Neural cell (in vitro differentiated cells): ENCODE measurements at regions not wholly inside any gene's neighbourhood (a gene's known extent, or its start where the extent isn't known, plus 50 kb on each side); places are given as distances from the start of the nearest gene placed in this dataset.

Experiments used
- EP300 ChIP-seq: fragments of 450-650 bp; conservative IDR thresholded peaks from 2 replicates; pipeline ENCODE4 v1.6.1; 2014; ENCODE audit warnings: antibody characterized with exemption, mild to moderate bottlenecking, moderate library complexity; ENCODE audit not compliant: poor library complexity, severe bottlenecking
- EZH2 ChIP-seq: fragments of 200-600, 300-800 bp; shearing (Covaris generic), sonication (generic); IDR thresholded peaks from 2 replicates; pipeline ENCODE4 v1.6.1; 2014; ENCODE audit warnings: antibody characterized with exemption, low read length, borderline replicate concordance, mild to moderate bottlenecking; ENCODE audit not compliant: insufficient read depth, poor library complexity, severe bottlenecking
- MXI1 ChIP-seq: fragments of 450-650 bp; conservative IDR thresholded peaks from 2 replicates; pipeline ENCODE4 v1.6.1; 2014; ENCODE audit warnings: antibody characterized with exemption, mild to moderate bottlenecking; ENCODE audit not compliant: poor library complexity, severe bottlenecking
- POLR2AphosphoS5 ChIP-seq: IDR thresholded peaks from 2 replicates; pipeline ENCODE4 v1.6.1; 2012
- RAD21 ChIP-seq: fragments of 450-650 bp; conservative IDR thresholded peaks from 2 replicates; pipeline ENCODE4 v1.6.1; 2014; ENCODE audit warnings: antibody characterized with exemption, mild to moderate bottlenecking, moderate library complexity
- SMC3 ChIP-seq: fragments of 450-650 bp; conservative IDR thresholded peaks from 2 replicates; pipeline ENCODE4 v1.6.1; 2014; ENCODE audit warnings: antibody characterized with exemption, mild to moderate bottlenecking, moderate library complexity; ENCODE audit not compliant: poor library complexity
- TAF1 ChIP-seq: IDR thresholded peaks from 2 replicates; pipeline ENCODE4 v1.6.1; 2012; ENCODE audit warnings: low read depth
- TF ChIP-seq, protein P1 (sequence below): fragments of 450-650 bp; IDR thresholded peaks from 2 replicates; pipeline ENCODE4 v1.5.1; 2014; ENCODE audit warnings: antibody characterized with exemption, mild to moderate bottlenecking, moderate library complexity; ENCODE audit not compliant: poor library complexity, severe bottlenecking
- TF ChIP-seq, protein P2 (sequence below): IDR thresholded peaks from 2 replicates; pipeline ENCODE4 v1.6.1; 2012; ENCODE audit warnings: borderline replicate concordance

DNA sequence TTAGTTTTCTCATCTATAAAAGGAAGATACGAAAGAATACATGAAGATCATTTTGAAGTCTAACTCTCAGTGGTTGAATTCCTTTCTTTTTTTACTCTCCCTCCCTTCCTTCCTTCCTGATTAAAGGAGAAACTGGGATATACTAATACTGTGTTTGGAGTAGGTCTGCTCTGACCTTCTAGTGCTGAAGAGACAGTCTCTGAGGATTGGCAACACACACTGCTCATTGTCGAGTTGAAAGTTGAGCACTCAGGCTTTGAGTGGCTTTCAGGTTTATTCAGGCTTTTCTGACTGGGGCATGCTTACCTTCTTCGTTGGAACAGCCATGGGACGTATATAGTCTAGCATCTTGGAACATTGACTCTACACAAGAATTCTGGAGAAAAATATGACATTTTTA, 86.9 kb upstream of the RPS23 start:
- TF ChIP-seq POLR2AphosphoS5, result no peak
- TF ChIP-seq, protein P1, sequence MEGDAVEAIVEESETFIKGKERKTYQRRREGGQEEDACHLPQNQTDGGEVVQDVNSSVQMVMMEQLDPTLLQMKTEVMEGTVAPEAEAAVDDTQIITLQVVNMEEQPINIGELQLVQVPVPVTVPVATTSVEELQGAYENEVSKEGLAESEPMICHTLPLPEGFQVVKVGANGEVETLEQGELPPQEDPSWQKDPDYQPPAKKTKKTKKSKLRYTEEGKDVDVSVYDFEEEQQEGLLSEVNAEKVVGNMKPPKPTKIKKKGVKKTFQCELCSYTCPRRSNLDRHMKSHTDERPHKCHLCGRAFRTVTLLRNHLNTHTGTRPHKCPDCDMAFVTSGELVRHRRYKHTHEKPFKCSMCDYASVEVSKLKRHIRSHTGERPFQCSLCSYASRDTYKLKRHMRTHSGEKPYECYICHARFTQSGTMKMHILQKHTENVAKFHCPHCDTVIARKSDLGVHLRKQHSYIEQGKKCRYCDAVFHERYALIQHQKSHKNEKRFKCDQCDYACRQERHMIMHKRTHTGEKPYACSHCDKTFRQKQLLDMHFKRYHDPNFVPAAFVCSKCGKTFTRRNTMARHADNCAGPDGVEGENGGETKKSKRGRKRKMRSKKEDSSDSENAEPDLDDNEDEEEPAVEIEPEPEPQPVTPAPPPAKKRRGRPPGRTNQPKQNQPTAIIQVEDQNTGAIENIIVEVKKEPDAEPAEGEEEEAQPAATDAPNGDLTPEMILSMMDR, result no peak
- no peak for TF ChIP-seq TAF1
- no peak for TF ChIP-seq EZH2
- TF ChIP-seq MXI1, result no peak
- TF ChIP-seq EP300, result no peak
- TF ChIP-seq, protein P2, sequence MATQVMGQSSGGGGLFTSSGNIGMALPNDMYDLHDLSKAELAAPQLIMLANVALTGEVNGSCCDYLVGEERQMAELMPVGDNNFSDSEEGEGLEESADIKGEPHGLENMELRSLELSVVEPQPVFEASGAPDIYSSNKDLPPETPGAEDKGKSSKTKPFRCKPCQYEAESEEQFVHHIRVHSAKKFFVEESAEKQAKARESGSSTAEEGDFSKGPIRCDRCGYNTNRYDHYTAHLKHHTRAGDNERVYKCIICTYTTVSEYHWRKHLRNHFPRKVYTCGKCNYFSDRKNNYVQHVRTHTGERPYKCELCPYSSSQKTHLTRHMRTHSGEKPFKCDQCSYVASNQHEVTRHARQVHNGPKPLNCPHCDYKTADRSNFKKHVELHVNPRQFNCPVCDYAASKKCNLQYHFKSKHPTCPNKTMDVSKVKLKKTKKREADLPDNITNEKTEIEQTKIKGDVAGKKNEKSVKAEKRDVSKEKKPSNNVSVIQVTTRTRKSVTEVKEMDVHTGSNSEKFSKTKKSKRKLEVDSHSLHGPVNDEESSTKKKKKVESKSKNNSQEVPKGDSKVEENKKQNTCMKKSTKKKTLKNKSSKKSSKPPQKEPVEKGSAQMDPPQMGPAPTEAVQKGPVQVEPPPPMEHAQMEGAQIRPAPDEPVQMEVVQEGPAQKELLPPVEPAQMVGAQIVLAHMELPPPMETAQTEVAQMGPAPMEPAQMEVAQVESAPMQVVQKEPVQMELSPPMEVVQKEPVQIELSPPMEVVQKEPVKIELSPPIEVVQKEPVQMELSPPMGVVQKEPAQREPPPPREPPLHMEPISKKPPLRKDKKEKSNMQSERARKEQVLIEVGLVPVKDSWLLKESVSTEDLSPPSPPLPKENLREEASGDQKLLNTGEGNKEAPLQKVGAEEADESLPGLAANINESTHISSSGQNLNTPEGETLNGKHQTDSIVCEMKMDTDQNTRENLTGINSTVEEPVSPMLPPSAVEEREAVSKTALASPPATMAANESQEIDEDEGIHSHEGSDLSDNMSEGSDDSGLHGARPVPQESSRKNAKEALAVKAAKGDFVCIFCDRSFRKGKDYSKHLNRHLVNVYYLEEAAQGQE, result no peak
- TF ChIP-seq RAD21, result no peak
- TF ChIP-seq SMC3, result no peak
